22Rv1 (cell line): ENCODE measurements at regions not wholly inside any gene's neighbourhood (a gene's known extent, or its start where the extent isn't known, plus 50 kb on each side); places are given as distances from the start of the nearest gene placed in this dataset.

Experiments used
- H3K27ac ChIP-seq: fragments of 450-650 bp; 2 replicates; pipeline ENCODE4 v1.5.1; 2017
- ZFX ChIP-seq: fragments of 450-650 bp; IDR thresholded peaks from 2 replicates; pipeline ENCODE4 v1.6.1; 2017; ENCODE audit warnings: antibody characterized with exemption, borderline replicate concordance
- TF ChIP-seq, protein P1 (sequence below): fragments of 450-650 bp; IDR thresholded peaks from 2 replicates; pipeline ENCODE4 v1.5.1; 2017; ENCODE audit warnings: mild to moderate bottlenecking

GRCh38 chr10:111432588-111432987, 355.8 kb downstream of the ADRA2A start:
- no peak for TF ChIP-seq ZFX
- TF ChIP-seq, protein P1, sequence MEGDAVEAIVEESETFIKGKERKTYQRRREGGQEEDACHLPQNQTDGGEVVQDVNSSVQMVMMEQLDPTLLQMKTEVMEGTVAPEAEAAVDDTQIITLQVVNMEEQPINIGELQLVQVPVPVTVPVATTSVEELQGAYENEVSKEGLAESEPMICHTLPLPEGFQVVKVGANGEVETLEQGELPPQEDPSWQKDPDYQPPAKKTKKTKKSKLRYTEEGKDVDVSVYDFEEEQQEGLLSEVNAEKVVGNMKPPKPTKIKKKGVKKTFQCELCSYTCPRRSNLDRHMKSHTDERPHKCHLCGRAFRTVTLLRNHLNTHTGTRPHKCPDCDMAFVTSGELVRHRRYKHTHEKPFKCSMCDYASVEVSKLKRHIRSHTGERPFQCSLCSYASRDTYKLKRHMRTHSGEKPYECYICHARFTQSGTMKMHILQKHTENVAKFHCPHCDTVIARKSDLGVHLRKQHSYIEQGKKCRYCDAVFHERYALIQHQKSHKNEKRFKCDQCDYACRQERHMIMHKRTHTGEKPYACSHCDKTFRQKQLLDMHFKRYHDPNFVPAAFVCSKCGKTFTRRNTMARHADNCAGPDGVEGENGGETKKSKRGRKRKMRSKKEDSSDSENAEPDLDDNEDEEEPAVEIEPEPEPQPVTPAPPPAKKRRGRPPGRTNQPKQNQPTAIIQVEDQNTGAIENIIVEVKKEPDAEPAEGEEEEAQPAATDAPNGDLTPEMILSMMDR = no peak
- no peak overlapping the region for H3K27ac ChIP-seq

DNA sequence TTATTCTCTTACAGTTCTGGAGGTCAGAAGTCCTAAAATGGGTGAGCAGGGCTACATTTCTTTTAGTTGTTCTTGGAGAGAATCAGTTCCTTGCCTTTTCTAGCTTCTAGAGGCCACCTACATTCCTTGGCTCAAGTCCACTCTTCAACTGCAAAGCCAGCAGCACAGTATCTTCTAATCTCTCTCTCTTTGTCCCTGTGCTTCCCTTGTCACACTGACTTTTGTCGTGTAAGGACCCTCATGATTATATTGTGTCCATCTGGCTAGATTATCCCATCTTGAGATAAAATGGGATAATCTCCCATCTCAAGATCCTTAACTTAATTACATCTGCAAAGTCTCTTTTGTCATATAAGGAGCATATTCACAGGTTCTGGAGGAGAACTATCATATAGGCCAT, 359.0 kb downstream of the ADRA2A start:
- no peak overlapping the region for H3K27ac ChIP-seq
- TF ChIP-seq, protein P1 = no peak
- TF ChIP-seq ZFX = no peak

GRCh38 chr10:111439034-111439842, 362.4 kb downstream of the ADRA2A start:
- no peak overlapping the region for H3K27ac ChIP-seq
- no peak for TF ChIP-seq ZFX
- TF ChIP-seq, protein P1 = no peak

- TF ChIP-seq ZFX = no peak
These were observed 363.7 kb downstream of the ADRA2A start for GRCh38 chr10:111440501-111440900.

DNA sequence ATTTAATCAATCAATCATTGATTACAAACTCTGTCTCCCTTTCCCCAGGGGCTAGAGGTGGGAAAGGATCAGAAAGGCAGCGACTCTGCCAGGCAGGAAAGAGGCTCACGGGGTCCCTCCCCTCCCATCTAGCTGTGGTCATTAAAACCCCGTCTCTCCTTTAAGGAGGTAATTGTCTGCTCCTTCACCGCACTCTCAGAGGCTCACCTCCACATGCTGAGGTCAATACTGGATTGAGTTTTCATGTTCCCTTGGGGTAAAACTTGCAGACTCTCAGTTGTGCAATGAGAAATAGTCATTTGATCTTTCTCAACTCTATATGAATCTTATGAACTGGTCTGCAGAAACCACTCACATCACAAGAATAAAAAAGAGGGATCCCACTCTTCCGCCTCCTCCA, 368.8 kb downstream of the ADRA2A start:
- no peak for TF ChIP-seq ZFX
- TF ChIP-seq, protein P1 = no peak
- H3K27ac ChIP-seq = no peak overlapping the region

More at GRCh38 chr10:111440501-111440900, 363.7 kb downstream of the ADRA2A start:
- H3K27ac ChIP-seq = no peak overlapping the region

DNA sequence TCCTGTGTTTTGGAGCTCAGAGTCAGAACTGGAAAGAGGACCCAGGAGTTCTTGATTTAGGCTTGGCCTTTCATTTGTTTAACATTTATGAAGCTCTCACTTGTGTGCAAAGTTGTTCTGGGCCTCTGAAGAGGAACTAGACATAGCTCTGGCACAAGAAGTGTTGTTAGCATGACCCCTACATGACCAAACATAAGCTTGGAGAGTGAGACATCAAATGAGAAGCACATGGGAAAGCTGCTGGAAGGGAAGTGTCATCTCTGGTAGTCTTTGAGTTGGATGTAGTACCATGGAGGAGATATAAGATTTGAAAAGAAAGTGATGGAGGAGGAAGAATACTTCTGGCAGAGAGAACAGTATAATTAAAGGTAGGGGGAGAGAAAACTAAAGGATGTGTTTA, 370.1 kb downstream of the ADRA2A start:
- TF ChIP-seq ZFX = no peak
- TF ChIP-seq, protein P1 = no peak
- H3K27ac ChIP-seq = no peak overlapping the region

GRCh38 chr10:111452153-111452552, 375.3 kb downstream of the ADRA2A start:
- H3K27ac ChIP-seq = no peak overlapping the region
- no peak for TF ChIP-seq ZFX
- TF ChIP-seq, protein P1 = no peak
